ENCODE measurements at regions not wholly inside any gene's neighbourhood (a gene's known extent, or its start where the extent isn't known, plus 50 kb on each side); places are given as distances from the start of the nearest gene placed in this dataset.

- Histone ChIP-seq H3K36me3 (ENCODE audit: insufficient read depth) (no peaks in the 10 kb centered on the region), H4K20me1 (ENCODE audit: insufficient read depth) (no peaks in the 10 kb centered on the region), H3K4me2 (no peak overlapping the region), H3K79me2 (ENCODE audit: insufficient read depth, low read depth) (no peaks in the 10 kb centered on the region), H3K9ac (no peak overlapping the region), H2AFZ (ENCODE audit: low read depth) (no peak overlapping the region), H3K4me3 (IDR thresholded peaks at IDR 0.05; ENCODE audit: insufficient read depth, low read depth, low read length) (no peak overlapping the region), H3K4me1 (ENCODE audit: low read depth, poor library complexity, severe bottlenecking) (no peaks in the 10 kb centered on the region), H3K27me3 (ENCODE audit: insufficient read depth, low read depth) (no peaks in the 10 kb centered on the region), H3K27ac (no peak overlapping the region)
- TF ChIP-seq CTCF (conservative IDR thresholded peaks at IDR 0.05; ENCODE audit: low read depth, low read length): no peak
Observed at GRCh38 chr1:214991691-214992315, 90.7 kb upstream of the KCNK2 start.

DNA sequence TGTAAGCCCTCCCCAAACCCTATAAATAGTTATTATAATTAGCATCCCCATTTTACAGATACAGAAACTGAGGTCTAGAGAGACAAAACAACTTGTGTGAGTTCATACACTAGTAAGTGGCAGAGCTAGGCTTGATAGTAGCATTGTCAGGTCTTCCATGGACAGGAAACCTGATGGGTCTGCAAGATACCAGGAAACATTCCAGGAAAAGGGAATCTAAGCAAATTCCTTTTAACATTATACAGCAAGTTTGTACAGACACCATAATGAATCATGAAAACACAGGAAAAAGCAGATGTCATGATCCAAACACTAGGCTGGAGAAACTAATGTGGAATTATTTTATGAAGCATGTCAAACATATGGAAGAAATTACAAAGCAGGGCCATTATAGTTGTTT lies 89.1 kb upstream of the KCNK2 start:
- H3K27ac ChIP-seq: no peak overlapping the region
- no peak for TF ChIP-seq CTCF (conservative IDR thresholded peaks at IDR 0.05; ENCODE audit: low read depth, low read length)
- no peak overlapping the region for H3K4me2 ChIP-seq
- no peak overlapping the region for H3K4me3 ChIP-seq (IDR thresholded peaks at IDR 0.05; ENCODE audit: insufficient read depth, low read depth, low read length)
- H3K36me3 ChIP-seq (ENCODE audit: insufficient read depth): no peaks in the 10 kb centered on the region
- no peak overlapping the region for H3K9ac ChIP-seq
- H3K27me3 ChIP-seq (ENCODE audit: insufficient read depth, low read depth): no peaks in the 10 kb centered on the region
- no peaks in the 10 kb centered on the region for H4K20me1 ChIP-seq (ENCODE audit: insufficient read depth)
- H3K79me2 ChIP-seq (ENCODE audit: insufficient read depth, low read depth): no peaks in the 10 kb centered on the region
- no peak overlapping the region for H2AFZ ChIP-seq (ENCODE audit: low read depth)
- no peaks in the 10 kb centered on the region for H3K4me1 ChIP-seq (ENCODE audit: low read depth, poor library complexity, severe bottlenecking)

DNA sequence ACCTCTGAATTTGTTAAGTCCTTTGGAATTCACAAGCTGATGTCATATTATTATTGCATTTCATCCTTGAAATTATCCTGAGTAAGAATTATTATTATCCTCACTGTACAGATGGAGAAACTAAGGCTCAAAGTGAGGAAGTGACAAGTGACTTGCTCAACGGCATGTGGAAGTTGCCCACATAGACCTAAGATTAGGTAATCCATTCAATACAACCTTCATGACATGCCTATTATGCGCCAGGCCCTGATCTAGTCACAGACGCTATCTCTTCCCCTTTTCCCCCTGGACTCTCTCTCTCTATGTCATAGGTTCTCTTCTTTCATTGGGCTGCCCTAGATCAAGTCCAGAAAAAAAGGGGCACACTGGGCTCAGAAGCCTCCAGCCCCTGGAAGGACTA lies 84.9 kb upstream of the KCNK2 start:
- no peak overlapping the region for H3K4me3 ChIP-seq (IDR thresholded peaks at IDR 0.05; ENCODE audit: insufficient read depth, low read depth, low read length)
- TF ChIP-seq CTCF (conservative IDR thresholded peaks at IDR 0.05; ENCODE audit: low read depth, low read length): no peak

DNA sequence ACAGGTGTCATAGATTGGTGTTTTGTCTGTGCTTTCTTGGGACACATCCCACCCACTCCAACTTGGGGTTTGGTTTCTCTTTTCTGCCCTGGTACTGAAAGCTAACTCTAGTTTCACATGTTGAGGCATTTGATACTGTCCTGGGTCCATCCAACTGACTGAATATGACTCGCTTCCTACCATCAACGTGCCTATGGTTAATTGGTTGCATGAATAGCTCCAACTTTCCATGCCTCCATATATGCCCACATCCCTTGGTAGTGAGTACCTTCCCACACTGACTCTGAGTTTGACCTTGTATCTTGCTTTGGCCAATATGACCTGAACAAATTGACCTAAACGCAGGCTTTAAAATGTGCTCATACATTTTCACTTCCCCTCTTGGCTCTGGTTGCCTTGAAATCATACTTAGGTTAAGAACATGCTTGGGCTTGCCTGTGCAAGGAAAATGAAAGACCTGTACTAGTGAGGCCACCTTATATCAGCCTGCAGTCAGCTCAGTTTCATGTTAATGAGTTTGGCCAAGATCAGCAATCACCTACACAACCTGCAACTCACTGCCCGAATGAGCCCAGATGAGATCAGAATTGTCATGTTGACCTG lies 81.0 kb upstream of the KCNK2 start:
- no peaks in the 10 kb centered on the region for H3K79me2 ChIP-seq (ENCODE audit: insufficient read depth, low read depth)
- no peak for TF ChIP-seq CTCF (conservative IDR thresholded peaks at IDR 0.05; ENCODE audit: low read depth, low read length)
- H3K4me3 ChIP-seq (IDR thresholded peaks at IDR 0.05; ENCODE audit: insufficient read depth, low read depth, low read length): no peak overlapping the region
- no peaks in the 10 kb centered on the region for H3K4me1 ChIP-seq (ENCODE audit: low read depth, poor library complexity, severe bottlenecking)
- H3K4me2 ChIP-seq: no peak overlapping the region
- no peaks in the 10 kb centered on the region for H3K36me3 ChIP-seq (ENCODE audit: insufficient read depth)
- H2AFZ ChIP-seq (ENCODE audit: low read depth): no peak overlapping the region
- no peaks in the 10 kb centered on the region for H3K27me3 ChIP-seq (ENCODE audit: insufficient read depth, low read depth)
- no peak overlapping the region for H3K9ac ChIP-seq
- H3K27ac ChIP-seq: no peak overlapping the region
- H4K20me1 ChIP-seq (ENCODE audit: insufficient read depth): no peaks in the 10 kb centered on the region

More for the DNA sequence above, 84.9 kb upstream of the KCNK2 start:
- no peak overlapping the region for H3K4me2 ChIP-seq
- no peaks in the 10 kb centered on the region for H3K27me3 ChIP-seq (ENCODE audit: insufficient read depth, low read depth)
- no peak overlapping the region for H3K9ac ChIP-seq
- H3K36me3 ChIP-seq (ENCODE audit: insufficient read depth): no peaks in the 10 kb centered on the region
- no peak overlapping the region for H2AFZ ChIP-seq (ENCODE audit: low read depth)
- no peaks in the 10 kb centered on the region for H4K20me1 ChIP-seq (ENCODE audit: insufficient read depth)
- no peak overlapping the region for H3K27ac ChIP-seq
- H3K79me2 ChIP-seq (ENCODE audit: insufficient read depth, low read depth): no peaks in the 10 kb centered on the region
- H3K4me1 ChIP-seq (ENCODE audit: low read depth, poor library complexity, severe bottlenecking): no peaks in the 10 kb centered on the region
